Activated CD8-positive, alpha-beta memory T cell treated with anti-CD3 and anti-CD28 coated beads, Interleukin-2, amount 50 U/mL, for 1 hour (primary cell): ENCODE measurements at regions not wholly inside any gene's neighbourhood (a gene's known extent, or its start where the extent isn't known, plus 50 kb on each side); places are given as distances from the start of the nearest gene placed in this dataset.

Experiments
- DNase-seq: peaks from one replicate; pipeline ENCODE4 v3.0.0-alpha.2; 2020; ENCODE audit errors: extremely low read depth

DNA sequence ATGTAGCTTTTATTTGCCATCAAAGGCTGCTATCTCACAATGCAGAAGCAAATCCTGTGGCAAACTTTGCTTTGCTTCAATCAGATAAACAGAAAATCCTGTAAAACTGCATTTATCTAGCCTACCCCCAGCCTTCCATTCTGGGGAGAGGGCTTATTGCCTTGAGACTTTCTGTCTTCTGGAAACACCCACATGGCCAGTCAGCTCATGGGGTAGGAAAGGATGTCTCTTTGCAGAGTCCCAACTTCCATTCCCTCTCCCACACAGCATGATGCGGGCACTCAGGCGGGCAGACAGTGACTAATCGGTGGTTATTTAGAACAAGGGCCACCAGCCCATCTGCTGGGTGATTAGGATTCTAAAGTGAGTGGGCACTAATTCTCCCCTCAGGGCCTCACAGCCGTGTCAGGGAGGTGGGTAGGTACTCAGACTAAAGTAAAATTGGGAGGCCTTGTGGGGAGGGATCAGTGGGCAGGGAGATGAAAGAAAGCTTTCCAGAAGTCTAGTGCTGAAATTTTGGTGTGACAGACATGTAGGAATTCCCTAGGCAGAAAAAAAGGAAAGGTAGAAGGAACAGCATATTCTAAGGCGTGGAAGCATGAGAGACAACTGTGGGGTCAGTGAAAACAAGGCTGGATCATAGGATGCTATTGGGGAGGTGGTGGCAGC, 720.5 kb downstream of the VRK1 start:
- DNase-seq: no peak

DNA sequence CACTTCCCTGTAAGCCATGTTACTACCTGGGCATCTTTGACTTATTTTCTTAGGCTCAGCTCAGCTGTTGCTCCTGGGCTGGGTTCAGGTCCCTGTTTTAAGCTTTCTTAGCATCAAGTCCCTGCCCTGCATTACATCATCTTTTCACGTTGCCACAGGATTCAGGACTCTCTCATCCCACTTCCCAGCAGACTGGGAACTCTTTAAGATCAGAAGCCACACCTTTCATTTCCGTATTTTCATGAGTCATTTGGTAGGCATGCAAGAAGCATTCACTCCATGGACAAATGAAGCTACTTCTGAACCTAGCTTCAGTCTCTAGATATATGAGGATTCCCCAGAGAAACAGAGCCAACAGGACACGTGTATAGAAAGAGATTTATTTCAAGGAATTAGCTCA, 726.8 kb downstream of the VRK1 start:
- no peak for DNase-seq

DNA sequence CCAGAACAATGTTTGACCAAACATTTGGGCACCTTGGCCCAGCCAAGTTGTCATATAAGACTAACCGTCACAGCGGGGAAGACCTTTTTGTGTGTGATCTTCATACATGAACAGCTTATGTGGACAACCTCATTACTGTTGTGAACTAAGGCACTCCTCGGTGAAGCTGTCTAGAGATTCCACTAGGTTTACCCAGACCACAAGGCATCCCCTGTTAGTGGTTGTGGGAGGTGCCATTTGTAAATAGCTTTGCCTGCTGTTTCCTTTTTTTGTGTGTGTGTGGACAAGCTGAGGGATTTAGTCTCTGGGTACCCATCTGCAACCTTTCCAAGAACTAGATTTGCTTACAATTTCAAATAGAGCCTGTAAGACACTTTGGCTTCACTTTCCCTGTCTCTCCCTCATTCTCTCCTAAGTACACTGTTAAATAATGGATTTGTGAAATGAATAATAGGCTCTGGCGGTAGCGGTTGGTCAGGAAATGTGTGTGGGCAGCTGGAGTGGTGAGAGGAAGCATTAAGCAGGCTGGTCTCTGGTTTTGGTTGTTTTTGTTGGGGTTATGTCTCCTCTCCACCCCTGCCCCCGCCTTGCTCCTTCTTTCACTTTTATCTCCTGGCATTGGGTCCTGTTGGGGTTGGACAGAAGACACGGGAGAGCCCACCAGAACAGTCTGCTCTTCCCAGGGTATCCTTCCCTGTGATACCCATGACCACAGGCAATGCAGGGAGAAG, 727.6 kb downstream of the VRK1 start:
- no peak for DNase-seq

DNA sequence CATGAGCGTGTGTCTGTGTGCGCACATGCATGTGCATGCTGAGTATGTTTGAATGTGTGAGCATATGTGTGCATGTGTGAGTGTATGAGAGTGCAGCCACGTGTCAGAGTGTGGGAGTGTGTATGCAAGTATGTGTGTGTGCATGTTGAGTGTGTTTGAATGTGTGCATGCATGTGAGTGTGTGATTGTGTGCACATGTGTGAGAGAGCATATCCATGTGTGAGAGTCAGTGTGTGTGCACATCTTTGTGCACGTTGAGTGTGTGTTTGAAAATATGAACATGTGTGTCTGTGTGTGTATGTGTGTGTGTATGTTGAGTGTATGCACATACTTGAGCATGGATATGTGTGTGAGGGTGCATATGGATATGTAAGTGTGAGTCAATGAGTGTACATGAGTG, 730.8 kb downstream of the VRK1 start:
- DNase-seq: no peak

DNA sequence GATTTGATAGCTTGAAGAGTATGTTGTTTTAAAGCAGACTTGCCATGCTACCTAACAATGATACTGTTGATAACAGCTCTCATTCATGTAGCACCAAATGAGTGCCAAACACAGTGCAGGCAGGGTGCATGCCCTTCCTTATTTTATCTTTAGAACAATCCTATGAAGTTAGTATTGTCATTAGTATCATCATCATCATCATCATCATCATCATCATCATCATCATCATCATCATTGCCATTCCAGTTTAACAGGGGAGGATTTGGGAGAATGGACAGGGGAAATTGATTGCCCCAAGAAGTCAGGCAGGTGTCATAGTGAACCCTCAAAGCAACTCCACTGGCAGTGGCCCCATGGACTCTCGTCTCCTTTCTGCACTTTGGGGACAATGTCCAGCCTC, 734.9 kb downstream of the VRK1 start:
- DNase-seq: no peak

DNA sequence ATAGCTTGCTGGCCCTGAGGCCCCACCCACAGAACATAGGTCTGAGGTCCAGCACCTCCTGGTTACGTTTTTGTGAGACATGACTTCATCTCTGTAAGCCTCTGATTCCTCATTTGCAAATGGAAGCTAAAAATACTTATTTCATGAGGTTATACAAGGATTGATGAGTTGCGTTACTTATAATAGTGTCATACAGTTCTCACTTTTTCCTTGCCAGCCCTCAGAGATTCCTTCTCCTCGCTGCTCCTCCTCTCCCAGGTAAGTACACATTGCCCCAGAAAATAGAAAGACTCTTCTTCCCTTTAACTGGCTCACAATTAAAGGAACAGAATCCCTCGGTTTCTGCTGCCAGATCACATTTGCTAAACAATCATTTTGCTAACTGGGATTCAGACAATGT, 739.2 kb downstream of the VRK1 start:
- no peak for DNase-seq

DNA sequence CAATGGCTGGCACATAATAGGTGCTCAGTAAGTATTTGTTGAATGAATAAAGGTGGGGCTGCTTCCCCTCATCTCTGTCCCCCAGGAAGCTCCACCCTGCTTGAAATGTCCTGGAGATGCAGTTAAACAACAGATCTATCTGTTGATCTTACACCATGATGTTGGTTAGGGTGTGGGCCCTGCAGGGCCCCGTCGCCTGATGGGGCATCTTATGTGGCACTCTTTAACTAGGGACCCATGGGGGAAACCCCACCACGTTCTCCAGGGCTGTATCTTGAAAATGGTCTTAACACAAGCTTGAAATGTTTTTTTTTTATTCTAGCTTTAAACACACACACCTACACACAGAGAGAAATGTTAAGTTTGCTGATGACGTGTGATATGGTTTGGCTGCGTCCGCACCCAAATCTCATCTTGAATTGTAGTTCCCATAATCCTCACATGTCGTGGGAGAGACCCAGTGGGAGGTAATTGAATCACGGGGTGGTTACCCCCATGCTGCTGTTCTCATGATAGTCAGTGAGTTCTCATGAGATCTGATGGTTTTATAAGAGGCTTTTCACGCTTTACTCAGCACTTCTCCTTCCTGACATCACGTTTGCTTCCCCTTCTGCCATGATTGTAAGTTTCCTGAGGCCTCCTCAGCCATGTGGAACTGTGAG, 741.7 kb downstream of the VRK1 start:
- no peak for DNase-seq

DNA sequence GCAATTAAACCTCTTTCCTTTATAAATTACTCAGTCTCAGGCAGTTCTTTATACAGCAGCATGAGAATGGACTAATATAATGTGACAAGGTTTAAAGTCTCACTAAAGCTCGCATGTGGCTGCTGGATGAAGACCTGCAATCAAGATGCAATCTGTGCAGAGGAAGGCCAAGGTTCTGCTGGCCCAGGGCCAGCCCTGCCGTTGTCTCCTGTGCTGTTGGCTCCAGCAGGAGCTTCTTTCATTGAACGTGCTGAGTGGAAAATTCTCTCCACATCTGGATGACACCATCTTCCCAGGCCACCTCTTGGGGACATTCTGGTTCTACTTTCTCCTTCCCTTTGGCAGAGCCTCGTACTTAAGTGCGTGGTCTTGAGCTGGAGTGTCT, 742.2 kb downstream of the VRK1 start:
- DNase-seq: no peak

DNA sequence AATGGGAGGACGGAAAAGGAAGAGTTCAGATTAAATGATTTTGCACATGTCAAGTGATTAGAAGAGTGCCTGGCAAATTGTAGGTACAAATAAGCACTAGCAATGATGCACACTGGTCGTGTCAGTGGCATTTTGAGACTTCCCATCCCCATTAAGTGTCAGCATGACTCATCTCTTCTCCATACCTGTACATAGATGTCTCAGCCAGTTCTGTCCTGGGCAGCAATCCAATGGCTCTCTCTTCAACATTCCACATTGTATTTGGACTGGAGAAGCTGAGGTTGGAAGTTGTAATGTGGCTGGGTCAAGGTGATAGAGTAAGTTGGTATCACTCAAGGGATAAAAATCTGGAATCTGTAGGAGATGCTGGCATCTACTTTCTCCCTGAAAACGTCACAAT, 742.7 kb downstream of the VRK1 start:
- no peak for DNase-seq

DNA sequence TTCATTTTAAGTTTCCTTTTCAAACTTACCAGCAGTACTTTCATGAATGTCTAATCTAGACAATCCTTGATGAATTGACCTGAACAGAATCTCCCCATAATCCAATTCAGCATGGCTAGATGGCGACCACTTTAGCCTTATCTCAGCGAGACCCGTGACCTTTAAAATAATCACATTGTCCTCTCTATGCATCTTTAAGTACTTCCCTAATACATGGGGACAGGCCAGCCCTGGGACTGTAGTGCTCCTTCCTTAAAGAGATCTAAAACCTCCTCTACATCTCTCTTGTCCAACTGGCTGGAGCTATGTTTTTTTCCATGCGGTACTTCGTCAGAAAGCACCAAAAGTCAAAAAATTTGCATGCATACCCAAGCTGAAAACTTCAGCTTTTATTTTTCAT, 746.0 kb downstream of the VRK1 start:
- no peak for DNase-seq

DNA sequence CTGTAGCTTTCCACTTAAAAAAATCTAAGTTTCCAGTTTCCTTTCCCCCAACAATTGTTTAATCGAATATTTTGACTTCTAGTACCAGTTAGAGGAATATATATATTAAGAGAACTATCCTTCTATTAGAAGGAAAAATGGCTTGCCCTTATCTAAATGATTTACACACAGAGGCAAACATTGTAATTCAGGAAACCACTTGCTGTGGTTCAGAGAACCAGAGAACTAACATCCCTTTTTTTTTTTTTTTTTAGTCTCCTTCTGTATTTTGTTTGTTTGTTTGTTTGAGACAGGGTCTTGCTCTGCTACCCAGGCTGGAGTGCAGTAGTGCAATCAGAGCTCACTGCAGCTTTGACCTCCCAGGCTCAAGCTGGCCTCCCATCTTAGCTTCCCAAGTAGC, 746.6 kb downstream of the VRK1 start:
- no peak for DNase-seq

DNA sequence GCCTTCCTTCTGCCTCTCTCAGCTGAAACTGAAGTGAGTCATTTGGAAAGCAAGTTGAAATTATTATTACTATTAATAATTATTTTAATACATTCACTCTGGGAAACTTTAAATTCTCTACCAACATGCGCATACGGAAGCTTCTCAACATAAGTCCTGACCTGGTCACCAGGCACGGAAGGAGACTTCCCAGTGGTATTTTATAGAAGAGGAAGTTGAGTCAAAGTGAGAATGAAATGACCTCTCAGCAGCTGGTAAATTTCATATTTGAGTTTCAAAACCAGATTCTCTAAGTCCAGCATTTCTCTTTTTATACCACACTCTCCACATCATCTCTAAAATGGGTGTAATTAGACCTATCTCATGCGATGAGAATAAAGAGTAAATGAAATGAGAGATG, 747.4 kb downstream of the VRK1 start:
- no peak for DNase-seq

DNA sequence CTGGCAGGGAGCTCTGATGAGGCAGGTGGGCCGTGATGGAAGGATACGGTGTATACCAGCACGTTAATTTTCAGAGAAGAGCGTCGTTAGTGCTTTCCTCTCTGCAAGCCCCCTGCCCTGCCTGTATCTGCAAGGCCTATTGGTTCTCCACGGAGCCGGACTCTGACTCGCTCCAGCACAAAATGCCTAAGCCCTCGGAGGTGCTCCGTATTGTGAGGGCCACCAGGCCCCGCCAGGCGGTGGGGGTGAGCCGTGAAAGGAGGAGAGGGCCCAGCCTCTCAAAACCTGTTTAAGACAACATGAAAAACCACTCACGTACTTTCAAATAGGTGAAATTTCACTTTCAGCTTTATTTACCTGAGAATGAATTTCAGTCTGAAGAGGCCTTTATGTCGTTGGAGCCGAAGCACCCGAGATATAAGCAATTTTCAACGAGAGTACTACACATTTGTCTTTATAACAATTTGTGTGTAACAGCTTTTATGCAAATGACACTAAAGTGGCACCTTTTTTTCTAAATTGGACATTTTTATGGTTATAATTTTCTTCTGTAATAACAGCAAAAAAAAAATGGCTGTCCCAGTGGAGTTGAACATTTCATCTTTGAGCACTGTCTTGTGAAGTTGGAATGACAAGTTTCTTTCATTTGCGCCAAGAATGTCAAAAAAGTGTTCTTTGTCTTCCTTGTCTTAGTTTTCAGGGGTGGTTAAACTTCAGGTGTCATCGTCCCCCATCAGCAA, 749.5 kb downstream of the VRK1 start:
- no peak for DNase-seq

DNA sequence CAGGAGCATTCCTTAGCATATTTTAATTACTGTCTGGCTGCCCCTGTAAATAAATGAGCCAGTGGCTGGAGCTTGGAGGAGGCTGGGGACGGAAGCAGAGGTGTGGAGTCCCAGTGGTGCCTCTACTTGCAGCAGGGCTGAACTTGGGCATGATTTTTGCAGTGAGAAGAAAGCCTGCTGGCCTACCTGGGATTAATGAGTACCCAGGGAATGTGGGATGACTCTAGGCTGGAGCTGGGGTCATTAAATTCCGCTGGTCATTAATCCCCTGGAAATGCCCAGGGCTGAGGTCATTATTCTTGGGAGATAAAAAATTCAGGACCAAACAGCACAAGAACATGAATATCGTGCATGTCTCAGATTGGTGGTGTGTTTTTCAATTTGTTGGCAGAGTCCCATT, 753.3 kb downstream of the VRK1 start:
- no peak for DNase-seq

DNA sequence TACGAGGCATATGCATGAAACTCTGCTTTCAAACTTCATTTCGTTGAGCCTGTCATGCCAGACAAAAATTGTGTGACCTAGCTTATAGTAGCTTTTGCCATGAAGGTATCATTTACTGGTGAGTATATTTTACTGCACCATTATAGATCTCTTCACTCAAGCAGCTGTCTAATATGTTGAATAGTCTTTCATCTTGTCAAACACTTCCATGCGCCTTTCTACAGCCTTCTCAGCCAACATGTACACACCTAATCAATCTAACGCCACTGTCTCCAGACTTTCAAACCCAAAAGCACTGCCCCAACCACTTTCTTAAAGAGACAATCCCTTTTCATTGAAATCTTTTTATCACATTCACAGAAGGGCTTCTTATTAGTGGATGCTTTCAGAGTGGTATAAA, 757.4 kb downstream of the VRK1 start:
- DNase-seq: no peak

DNA sequence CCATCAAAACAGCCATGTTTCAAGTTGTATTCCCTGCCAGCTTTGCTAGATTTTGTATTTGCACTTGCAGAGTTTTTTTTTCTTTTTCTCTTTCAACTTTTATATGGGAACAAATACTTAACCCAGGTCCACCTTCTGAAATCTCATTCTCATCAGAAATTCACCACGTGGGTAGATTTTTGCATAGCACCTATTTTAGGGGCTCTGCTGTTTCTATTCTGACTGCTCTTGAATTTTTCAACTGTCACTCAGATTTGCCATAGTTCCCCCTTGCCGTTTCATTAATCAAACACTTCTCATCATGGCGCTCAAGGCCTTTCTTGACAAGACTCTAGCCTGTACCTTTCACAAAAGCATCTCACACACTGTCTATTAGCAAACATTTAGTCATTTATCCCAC, 767.2 kb downstream of the VRK1 start:
- no peak for DNase-seq

DNA sequence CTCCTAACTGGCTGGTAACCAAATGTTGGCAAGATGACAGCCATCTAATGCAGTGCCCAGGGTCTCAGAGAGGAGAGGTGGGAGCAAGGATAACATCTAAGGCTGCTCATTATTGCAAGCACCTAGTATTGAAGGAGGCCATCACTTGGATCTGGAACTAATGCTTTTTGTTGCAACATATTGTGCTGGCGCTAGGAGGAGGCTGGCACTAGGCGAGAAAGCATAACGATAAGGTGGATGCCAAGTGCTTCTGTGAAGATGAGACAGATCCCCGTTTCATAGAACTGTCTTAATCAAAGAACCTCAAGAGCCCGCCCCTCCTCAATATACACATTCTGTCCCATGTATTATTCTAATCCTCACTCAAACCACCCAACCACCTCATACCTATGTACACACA, 774.0 kb downstream of the VRK1 start:
- DNase-seq: no peak

DNA sequence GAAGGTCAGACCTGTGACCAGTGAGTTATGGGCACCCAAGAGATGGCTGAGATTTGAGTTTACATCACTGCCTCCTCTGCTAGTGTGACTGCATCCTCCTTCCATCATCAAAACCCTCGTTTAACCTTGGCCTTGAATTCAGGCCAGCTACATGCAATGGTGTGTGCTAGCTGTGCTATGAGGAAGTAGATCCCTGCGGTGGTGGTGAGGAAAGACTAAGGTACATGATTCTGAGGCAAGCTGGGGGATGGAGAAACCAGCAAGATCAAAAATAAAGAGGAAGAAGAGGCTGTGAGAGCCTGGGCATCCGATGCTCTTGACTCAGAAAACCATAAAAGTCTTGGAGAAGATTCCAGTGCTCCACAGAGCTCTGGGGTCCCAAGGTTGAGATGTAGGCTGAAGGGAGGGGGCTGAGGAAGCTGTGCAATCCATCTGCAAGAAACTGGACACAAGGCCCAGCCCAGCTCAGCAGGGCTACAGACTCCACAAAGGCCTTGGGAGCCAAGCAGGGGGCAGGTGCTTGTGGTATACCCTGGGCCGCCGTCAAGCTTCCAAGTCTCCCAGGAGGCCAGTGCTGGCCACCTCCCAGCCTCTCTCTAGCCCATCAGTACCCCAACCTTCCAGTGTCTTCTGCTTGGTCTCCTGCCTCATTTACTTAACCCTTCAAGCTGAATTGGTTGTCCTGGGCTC, 774.8 kb downstream of the VRK1 start:
- no peak for DNase-seq

DNA sequence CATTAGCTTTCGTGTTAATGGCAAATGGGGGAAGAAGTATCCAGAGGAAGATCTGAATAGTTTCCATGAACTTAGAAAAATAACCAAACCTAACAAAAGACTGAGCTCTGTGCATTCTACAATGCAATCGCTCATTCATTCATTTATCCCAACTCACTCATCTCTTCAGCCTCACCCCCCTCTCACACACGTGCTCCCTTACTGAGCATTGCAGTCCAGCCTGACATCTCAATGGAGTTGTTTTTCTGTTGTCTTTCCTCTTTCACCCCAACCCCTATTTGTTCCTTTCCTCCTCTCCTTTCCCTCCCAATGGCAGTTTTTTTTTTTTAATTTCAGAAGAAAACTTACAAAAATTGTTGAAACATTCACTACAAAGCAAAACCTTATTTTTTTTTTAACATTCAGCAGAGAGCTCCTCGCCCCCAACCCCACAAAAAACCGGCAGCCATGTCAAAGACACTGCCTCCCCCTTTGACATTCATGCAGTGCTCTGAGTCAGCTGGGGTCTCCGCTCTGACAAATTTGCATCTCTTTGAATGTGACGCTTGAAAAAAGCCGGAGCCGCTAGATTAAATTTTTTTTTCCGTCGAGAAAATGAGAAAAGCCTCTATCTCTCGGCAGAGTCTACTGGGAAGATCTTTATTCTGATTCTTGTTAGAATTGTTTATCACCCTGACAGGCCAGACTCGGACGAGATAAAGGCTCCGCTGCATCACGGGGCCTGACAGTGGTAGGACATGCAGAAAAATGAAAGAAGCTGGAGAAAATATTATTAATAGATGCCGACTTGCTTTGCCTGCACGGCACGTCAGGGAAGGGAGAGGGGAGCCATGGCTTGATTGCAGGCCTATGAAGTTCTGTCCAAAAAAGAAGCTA, 775.6 kb downstream of the VRK1 start:
- no peak for DNase-seq

DNA sequence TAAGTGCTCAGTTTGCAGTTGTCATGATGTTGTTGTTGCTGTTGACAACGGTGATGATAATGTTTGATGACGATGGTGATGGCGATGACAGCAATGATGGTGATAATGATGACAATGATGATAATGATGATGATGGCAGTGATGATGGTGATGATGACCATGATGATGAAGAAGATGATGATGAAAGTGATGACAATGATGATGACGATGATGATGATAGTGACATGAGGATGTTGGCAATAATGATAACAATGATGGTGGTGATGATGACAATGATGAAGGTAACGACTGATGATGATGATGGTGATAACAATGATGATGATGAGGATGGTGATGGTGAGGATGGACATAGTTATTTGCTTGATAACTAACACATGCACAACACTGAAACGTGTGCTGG, 778.5 kb downstream of the VRK1 start:
- no peak for DNase-seq

DNA sequence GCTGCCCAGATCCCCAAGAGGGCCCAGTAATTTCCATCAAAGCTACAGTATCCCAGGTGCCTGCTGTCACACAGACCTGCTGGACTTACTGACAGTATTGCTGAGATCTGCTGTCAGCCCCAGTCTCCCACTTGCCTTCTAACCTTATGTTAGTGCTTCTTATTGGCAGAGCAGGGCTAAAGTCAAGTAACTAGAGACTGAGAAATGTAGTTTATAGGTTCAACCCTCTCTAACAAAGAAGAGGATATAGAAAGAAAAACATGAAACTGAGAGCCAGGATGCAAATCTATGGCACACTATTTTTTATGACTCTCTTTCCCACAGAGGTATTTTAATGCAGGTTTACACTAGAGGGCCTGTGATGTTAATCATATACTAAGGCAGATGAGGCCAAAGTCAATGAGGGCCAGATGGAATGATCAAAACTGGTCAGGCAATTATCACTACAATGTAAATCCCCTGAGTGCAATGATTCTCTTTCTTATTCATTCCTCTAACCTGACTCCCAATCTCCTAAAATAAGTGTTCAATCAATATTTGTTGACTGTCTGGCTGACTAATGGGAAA, 781.9 kb downstream of the VRK1 start:
- no peak for DNase-seq
